ENCODE measurements at regions not wholly inside any gene's neighbourhood (a gene's known extent, or its start where the extent isn't known, plus 50 kb on each side); places are given as distances from the start of the nearest gene placed in this dataset.

- no peak for ATAC-seq
- TF ChIP-seq ZNF70 (CRISPR knock-in tag; IDR thresholded peaks at IDR 0.05) (no peak), RARB (CRISPR knock-in tag; IDR thresholded peaks at IDR 0.05) (no peak), ZFP3 (CRISPR knock-in tag; IDR thresholded peaks at IDR 0.05) (no peak), TCF4 (CRISPR knock-in tag; IDR thresholded peaks at IDR 0.05; ENCODE audit: borderline replicate concordance) (no peak), ISL1 (CRISPR knock-in tag; IDR thresholded peaks at IDR 0.05) (no peak), GLIS3 (CRISPR knock-in tag; IDR thresholded peaks at IDR 0.05) (no peak), ZFP30 (CRISPR knock-in tag; IDR thresholded peaks at IDR 0.05) (no peak), OSR1 (CRISPR knock-in tag; IDR thresholded peaks at IDR 0.05) (no peak), BACH2 (CRISPR knock-in tag; IDR thresholded peaks at IDR 0.05; ENCODE audit: borderline replicate concordance) (no peak)
- TF ChIP-seq, protein P1, sequence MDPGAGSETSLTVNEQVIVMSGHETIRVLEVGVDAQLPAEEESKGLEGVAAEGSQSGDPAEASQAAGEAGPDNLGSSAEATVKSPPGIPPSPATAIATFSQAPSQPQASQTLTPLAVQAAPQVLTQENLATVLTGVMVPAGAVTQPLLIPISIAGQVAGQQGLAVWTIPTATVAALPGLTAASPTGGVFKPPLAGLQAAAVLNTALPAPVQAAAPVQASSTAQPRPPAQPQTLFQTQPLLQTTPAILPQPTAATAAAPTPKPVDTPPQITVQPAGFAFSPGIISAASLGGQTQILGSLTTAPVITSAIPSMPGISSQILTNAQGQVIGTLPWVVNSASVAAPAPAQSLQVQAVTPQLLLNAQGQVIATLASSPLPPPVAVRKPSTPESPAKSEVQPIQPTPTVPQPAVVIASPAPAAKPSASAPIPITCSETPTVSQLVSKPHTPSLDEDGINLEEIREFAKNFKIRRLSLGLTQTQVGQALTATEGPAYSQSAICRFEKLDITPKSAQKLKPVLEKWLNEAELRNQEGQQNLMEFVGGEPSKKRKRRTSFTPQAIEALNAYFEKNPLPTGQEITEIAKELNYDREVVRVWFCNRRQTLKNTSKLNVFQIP (CRISPR knock-in tag; IDR thresholded peaks at IDR 0.05; ENCODE audit: borderline replicate concordance, low read depth), result no peak
Observed at GRCh38 chr15:88342666-88343065, 86.1 kb upstream of the NTRK3 start.

- ATAC-seq, result no peak
- TF ChIP-seq ESRRG (CRISPR knock-in tag; IDR thresholded peaks at IDR 0.05) (no peak), GLIS3 (CRISPR knock-in tag; IDR thresholded peaks at IDR 0.05) (no peak), CSDC2 (CRISPR knock-in tag; IDR thresholded peaks at IDR 0.05) (no peak), ZNF8 (CRISPR knock-in tag; IDR thresholded peaks at IDR 0.05) (no peak), ARNTL (CRISPR knock-in tag; IDR thresholded peaks at IDR 0.05; ENCODE audit: borderline replicate concordance, low read depth) (no peak), ZNF565 (CRISPR knock-in tag; conservative IDR thresholded peaks at IDR 0.05; ENCODE audit: low read depth) (no peak), PATZ1 (CRISPR knock-in tag; IDR thresholded peaks at IDR 0.05; ENCODE audit: borderline replicate concordance) (no peak), ZFP3 (CRISPR knock-in tag; IDR thresholded peaks at IDR 0.05) (no peak), CREB5 (CRISPR knock-in tag; IDR thresholded peaks at IDR 0.05; ENCODE audit: low read depth) (no peak), RARB (CRISPR knock-in tag; IDR thresholded peaks at IDR 0.05) (no peak), SNAI2 (CRISPR knock-in tag; IDR thresholded peaks at IDR 0.05) (no peak), TOX (CRISPR knock-in tag; IDR thresholded peaks at IDR 0.05; ENCODE audit: borderline replicate concordance) (no peak), TSHZ2 (CRISPR knock-in tag; IDR thresholded peaks at IDR 0.05) (no peak), BACH2 (CRISPR knock-in tag; IDR thresholded peaks at IDR 0.05; ENCODE audit: borderline replicate concordance) (no peak), TCF4 (CRISPR knock-in tag; IDR thresholded peaks at IDR 0.05; ENCODE audit: borderline replicate concordance) (no peak), ZC3H10 (CRISPR knock-in tag; IDR thresholded peaks at IDR 0.05) (no peak), PPARA (CRISPR knock-in tag; IDR thresholded peaks at IDR 0.05; ENCODE audit: borderline replicate concordance) (no peak)
- TF ChIP-seq, protein P1 (CRISPR knock-in tag; IDR thresholded peaks at IDR 0.05; ENCODE audit: borderline replicate concordance, low read depth), result no peak
Observed at GRCh38 chr15:88341653-88342052, 85.1 kb upstream of the NTRK3 start.

DNA sequence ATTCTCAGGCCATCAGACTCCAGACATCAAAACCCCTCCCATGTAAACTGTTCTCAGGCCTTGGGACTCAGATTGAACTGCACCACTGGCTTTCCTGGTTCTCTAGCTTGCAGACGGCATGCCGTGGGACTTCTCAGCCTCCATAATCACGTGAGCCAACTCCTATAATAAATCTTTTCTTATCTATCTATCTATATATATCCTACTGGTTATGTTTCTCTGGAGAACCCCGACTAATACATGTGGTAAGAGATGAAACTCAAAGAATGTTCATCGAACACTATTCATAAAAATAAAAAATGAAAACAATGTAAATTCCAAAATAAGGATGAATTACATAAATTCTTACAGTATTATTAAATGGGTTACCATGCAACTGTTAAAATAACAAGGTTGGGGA lies 84.5 kb upstream of the NTRK3 start:
- TF ChIP-seq ZNF70 (CRISPR knock-in tag; IDR thresholded peaks at IDR 0.05) (no peak), CSDC2 (CRISPR knock-in tag; IDR thresholded peaks at IDR 0.05) (no peak), OSR1 (CRISPR knock-in tag; IDR thresholded peaks at IDR 0.05) (no peak)
- no peak for ATAC-seq

Data from SK-N-SH treated with all-trans-retinoic acid at 6 μM for 48 hours (cell line).